ENCODE measurements at regions not wholly inside any gene's neighbourhood (a gene's known extent, or its start where the extent isn't known, plus 50 kb on each side); places are given as distances from the start of the nearest gene placed in this dataset.

GRCh38 chr6:85912582-85912981 lies 269.9 kb upstream of the SYNCRIP start:
- TF ChIP-seq CTCF (conservative IDR thresholded peaks at IDR 0.05; ENCODE audit: low read depth, low read length) (no peak), EZH2phosphoT487 (IDR thresholded peaks at IDR 0.05; ENCODE audit: borderline replicate concordance, low read length) (no peak)

Measured in PC-3 (cell line).